ENCODE measurements at regions not wholly inside any gene's neighbourhood (a gene's known extent, or its start where the extent isn't known, plus 50 kb on each side); places are given as distances from the start of the nearest gene placed in this dataset.

DNA sequence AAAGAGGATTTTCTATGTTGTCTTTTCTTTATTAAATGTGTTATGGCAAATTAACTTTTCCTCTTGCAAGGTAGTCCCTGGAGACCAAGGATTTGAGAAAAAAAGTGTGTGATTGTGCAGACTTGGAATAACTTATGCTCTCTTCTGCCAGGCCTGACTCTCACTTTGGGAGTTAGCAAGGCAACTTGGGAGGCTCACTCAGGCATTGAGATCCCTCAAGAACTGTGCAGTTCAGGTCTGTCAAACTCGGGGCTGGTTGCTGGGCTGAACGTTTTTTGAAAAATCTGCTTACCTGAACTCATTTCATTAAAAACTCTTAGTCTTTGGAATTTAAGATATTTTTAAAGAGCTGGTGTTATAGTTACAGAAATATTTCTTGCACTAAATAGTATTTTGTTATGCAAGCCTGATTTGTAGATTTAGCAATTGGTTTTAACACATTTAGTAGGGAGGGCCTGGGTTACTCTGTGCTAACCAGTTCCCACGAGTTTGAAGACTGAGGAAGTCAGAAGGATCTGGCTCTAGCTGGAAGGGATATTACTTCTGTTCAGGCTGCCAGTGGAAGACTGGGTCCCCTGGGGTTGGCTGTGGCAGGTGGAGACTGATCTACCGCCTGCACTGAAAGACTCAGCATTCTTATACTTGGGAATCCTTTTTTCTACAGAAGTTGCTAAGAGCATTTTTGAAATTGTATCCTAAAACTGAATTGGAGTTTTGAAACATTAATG is 150.4 kb upstream of the PCSK5 start:
- CTCF ChIA-PET = no interaction called here
- POLR2A ChIA-PET = no interaction called here
- no peak overlapping the region for H3K4me3 Mint-ChIP-seq (ENCODE audit: unreplicated experiment)
- no peaks in the 10 kb centered on the region for H3K4me1 Mint-ChIP-seq (ENCODE audit: insufficient read depth, unreplicated experiment)
- no peak for TF ChIP-seq CTCF (IDR thresholded peaks at IDR 0.05; ENCODE audit: unreplicated experiment)
- no TSS peak for BruUV-seq (replicated peaks)
- H3K36me3 Mint-ChIP-seq (ENCODE audit: insufficient read depth, unreplicated experiment) = no peaks in the 10 kb centered on the region
- DNase-seq (ENCODE audit: unreplicated experiment) = no peak
- H3K27ac Mint-ChIP-seq (ENCODE audit: low read depth, unreplicated experiment) = no peak overlapping the region
- H3K9me3 Mint-ChIP-seq (ENCODE audit: unreplicated experiment) = peaks cover 23% of the 10 kb centered on the region
- intact Hi-C loops (cut with micrococcal nuclease) = no loop called here
- H3K27me3 Mint-ChIP-seq (ENCODE audit: insufficient read depth, unreplicated experiment) = no peaks in the 10 kb centered on the region

DNA sequence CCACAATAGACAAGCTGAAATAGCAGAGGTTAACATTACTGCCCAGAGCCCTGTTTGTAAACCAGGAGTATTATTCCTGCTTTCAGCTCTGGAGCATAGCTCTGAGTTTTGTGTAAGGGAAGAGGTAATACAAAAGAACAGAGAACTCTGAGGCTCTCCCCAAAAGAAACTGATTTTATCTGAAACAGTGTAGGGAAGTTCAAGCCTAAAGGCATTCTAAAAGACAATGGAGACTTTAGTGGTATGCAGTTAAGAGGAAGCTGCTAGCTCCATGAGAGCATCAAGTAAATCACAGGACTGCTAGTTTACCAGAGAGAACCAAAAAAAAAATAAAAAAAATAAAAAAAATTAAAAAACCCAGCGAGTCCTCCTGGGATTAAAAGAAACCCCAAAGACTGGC is 146.6 kb upstream of the PCSK5 start:
- no peaks in the 10 kb centered on the region for H3K36me3 Mint-ChIP-seq (ENCODE audit: insufficient read depth, unreplicated experiment)
- TF ChIP-seq CTCF (IDR thresholded peaks at IDR 0.05; ENCODE audit: unreplicated experiment) = no peak
- no peak overlapping the region for H3K4me3 Mint-ChIP-seq (ENCODE audit: unreplicated experiment)
- BruUV-seq (replicated peaks) = no TSS peak
- intact Hi-C loops (cut with micrococcal nuclease) = no loop called here
- peaks cover 23% of the 10 kb centered on the region for H3K9me3 Mint-ChIP-seq (ENCODE audit: unreplicated experiment)
- ChIA-PET CTCF (no interaction called here), POLR2A (no interaction called here)
- DNase-seq (ENCODE audit: unreplicated experiment) = no peak
- H3K4me1 Mint-ChIP-seq (ENCODE audit: insufficient read depth, unreplicated experiment) = no peaks in the 10 kb centered on the region
- no peak overlapping the region for H3K27ac Mint-ChIP-seq (ENCODE audit: low read depth, unreplicated experiment)
- no peaks in the 10 kb centered on the region for H3K27me3 Mint-ChIP-seq (ENCODE audit: insufficient read depth, unreplicated experiment)

DNA sequence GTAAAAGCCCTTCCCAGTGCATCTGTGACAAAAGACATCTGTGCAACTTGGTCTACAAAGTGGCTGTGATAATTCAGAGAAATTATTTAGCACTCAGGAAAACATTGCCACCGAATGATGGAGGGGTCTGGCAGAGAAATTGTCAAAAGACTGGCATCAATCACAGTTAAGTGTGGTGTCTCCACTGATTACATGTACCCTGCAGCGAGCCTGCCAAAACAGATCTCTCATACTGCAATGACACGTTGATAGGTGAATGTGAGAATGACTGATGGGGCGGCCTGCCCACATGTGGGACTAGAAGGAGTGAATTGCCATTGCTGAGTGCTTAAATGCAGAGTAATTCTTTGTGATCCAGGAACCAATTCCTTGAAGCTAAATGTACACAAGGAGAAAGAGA is 136.4 kb upstream of the PCSK5 start:
- no peak for TF ChIP-seq CTCF (IDR thresholded peaks at IDR 0.05; ENCODE audit: unreplicated experiment)
- BruUV-seq (replicated peaks) = no TSS peak
- CTCF ChIA-PET = no interaction called here
- no peaks in the 10 kb centered on the region for H3K27me3 Mint-ChIP-seq (ENCODE audit: insufficient read depth, unreplicated experiment)
- POLR2A ChIA-PET = interaction anchor here (0.7 kb wide), 1 partner anchor 918 kb away, joined by 3 read pairs; no protein-coding TSS in a partner anchor
- intact Hi-C loops (cut with micrococcal nuclease) = no loop called here
- H3K4me3 Mint-ChIP-seq (ENCODE audit: unreplicated experiment) = no peak overlapping the region
- H3K36me3 Mint-ChIP-seq (ENCODE audit: insufficient read depth, unreplicated experiment) = no peaks in the 10 kb centered on the region
- H3K4me1 Mint-ChIP-seq (ENCODE audit: insufficient read depth, unreplicated experiment) = no peaks in the 10 kb centered on the region
- peaks cover 37% of the 10 kb centered on the region for H3K9me3 Mint-ChIP-seq (ENCODE audit: unreplicated experiment)
- no peak overlapping the region for H3K27ac Mint-ChIP-seq (ENCODE audit: low read depth, unreplicated experiment)
- no peak for DNase-seq (ENCODE audit: unreplicated experiment)

GRCh38 chr9:75775166-75775565 is 115.3 kb upstream of the PCSK5 start:
- DNase-seq (ENCODE audit: unreplicated experiment) = no peak
- H3K4me3 Mint-ChIP-seq (ENCODE audit: unreplicated experiment) = no peak overlapping the region
- intact Hi-C loops (cut with micrococcal nuclease) = no loop called here
- ChIA-PET POLR2A (no interaction called here), CTCF (interaction anchor here (0.6 kb wide), 1 partner anchor 12 kb away, joined by 3 read pairs; no protein-coding TSS in a partner anchor)
- H3K36me3 Mint-ChIP-seq (ENCODE audit: insufficient read depth, unreplicated experiment) = no peaks in the 10 kb centered on the region
- H3K27me3 Mint-ChIP-seq (ENCODE audit: insufficient read depth, unreplicated experiment) = no peaks in the 10 kb centered on the region
- TF ChIP-seq CTCF (IDR thresholded peaks at IDR 0.05; ENCODE audit: unreplicated experiment) = no peak
- H3K27ac Mint-ChIP-seq (ENCODE audit: low read depth, unreplicated experiment) = no peak overlapping the region
- H3K4me1 Mint-ChIP-seq (ENCODE audit: insufficient read depth, unreplicated experiment) = no peaks in the 10 kb centered on the region
- BruUV-seq (replicated peaks) = no TSS peak
- H3K9me3 Mint-ChIP-seq (ENCODE audit: unreplicated experiment) = peaks cover 29% of the 10 kb centered on the region

All from MCF 10A (cell line).